IPS-NIHi11 (cell line): ENCODE measurements at regions not wholly inside any gene's neighbourhood (a gene's known extent, or its start where the extent isn't known, plus 50 kb on each side); places are given as distances from the start of the nearest gene placed in this dataset.
"Not testable (repeated sequence)": the region's sequence is repeated elsewhere in the genome, so short reads cannot be mapped to it uniquely, and the experiment has no call there.

Source experiments
- DNase-seq: peaks from one replicate; pipeline ENCODE4 v3.0.0; 2012; ENCODE audit warnings: mixed read lengths, low spot score

DNA sequence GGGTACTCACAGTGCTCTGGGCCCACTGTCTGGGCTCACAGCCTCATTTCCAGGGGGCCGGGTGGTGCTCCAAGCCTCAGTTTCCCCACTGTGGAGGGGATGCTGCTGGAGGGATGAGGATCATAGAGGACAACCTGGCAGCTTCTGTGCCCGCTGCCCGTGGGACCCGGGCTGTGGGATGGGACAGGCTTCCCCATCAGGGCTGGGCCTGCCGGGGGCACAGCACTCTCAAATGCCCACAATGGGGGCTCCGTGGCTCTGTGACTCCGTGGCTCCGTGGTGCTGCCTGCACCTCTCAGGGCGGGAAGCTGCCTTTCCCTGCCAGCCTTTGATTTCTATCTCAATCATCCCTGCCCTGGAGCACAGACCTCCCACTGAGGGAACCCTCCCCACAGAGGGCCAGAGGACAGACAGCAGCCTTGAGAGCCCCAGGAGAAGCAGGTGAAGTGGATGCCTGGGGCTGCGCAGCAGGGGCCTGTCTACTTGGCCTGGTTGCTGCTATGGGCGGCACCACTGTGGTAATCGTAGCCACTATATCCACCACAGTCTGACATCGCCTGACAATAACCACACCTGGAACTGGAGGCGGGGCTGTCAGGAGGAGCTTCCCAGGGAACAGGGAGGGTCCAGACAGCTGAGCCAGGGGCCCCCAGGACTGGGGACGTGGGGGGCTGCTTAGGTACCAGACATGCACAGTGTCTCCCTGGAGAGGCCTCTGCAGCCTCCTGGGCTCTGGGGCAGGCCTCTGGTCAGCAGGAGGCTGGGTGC is 375.9 kb downstream of the TMEM121 start:
- DNase-seq = no peak

DNA sequence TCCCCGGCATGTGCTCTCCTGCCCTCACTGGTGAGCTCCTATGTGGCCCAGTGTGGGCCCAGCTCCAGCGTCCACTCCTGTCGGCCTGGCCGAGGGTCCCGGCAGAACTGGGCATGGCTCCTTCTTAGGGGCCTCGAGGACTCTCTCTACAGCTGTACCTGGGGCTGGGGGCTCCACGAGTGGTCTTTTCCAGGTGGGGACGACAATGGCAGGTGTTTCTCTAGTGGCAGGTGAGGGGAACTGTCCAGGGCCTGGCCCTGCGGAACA is 376.4 kb downstream of the TMEM121 start:
- not testable (repeated sequence) for DNase-seq

DNA sequence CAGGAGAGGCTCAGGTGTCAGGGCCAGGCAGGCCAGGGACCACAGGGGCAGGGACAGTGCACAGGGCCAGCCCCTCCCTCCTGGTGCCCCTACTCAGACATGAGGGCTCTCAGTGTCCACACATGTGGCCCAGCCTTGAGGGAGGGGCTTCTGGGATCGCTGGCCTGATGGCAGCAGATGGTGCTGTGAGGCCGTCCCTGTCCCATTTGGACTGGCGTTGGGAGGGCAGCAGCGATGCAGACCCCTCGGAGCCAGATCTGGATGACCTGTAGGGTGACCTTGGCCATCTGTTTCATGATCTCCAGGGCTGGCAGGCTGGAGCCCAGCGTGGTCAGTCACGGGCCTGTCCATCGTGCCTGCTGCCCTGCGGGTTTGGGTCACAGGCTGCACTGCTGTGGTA is 377.6 kb downstream of the TMEM121 start:
- DNase-seq = no peak

DNA sequence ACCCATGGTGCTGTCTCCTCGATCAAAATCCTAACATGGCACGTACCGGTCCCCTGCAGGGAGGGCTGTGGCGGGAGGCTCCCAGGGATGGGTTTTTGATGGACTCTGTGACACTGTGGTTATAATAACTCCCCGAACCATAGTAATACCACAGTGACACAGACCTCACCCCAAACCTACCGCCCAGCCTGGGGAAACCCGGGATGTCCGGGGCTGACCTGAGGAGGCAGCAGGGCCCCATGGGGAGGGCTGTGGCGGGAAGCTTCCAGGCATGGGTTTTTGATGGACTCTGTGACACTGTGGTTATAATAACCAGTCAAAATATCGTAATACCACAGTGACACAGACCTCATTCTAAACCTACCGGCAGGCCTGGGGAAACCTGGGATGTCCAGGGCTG is 378.0 kb downstream of the TMEM121 start:
- no peak for DNase-seq

DNA sequence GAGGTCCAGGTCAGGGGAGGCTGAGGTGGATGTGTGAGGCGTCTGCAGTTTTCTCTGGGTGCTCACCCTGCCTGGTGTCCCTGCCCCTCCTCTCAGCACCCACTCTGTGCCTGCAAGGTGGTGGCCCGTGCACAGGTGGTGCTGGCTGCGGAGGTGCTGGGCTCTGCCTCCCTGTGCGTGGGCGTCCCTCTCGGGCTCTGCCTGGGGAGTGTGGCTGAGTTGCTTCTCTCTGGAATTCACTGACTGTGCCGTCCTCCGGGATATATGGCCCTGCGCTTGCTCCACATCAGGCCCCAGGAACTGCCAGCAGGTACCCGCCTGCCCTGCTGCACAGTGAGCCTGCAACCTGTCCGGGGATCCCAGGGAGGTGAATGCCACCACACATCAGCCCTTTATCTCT is 379.1 kb downstream of the TMEM121 start:
- no peak for DNase-seq

DNA sequence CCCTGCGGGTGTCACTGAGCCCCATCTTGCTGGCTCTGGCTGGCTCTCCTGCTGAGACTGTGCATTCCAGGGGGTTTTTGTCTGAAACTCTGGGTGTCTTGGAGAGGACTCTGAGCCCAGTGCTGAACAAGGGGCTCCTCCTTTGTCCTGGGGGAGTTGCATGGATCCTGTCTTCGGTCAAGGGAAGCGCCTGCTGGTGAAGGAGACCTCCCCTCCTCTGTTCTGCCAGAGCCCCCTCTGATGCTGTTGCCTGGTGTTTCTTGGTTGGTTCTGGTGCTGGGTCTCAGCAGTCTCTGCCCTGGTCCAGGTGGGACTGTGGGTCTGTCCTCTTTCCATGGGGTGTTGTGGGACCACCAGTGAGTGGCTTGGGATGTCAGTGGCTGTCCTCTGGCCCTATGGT is 380.9 kb downstream of the TMEM121 start:
- no peak for DNase-seq

DNA sequence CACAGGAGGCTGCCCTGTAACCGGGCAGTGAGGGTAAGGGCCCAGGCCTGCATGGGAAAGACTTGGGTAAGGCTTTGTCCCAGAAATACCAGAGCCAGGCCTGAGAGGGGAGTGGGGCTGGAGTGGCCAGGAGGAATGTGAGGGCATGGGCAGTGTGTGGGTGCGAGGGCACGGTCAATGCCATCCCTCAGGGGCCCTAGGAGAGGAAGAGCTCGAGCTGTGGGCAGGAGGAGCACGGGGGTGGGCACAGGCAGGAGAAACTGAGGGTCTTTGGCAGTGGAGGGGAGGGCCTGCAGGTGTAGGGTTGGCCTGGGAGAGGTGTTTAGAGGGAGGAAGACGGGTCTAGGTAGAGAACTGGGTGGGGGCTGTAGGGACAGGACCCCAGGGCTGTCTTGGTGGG is 381.6 kb downstream of the TMEM121 start:
- DNase-seq = no peak

DNA sequence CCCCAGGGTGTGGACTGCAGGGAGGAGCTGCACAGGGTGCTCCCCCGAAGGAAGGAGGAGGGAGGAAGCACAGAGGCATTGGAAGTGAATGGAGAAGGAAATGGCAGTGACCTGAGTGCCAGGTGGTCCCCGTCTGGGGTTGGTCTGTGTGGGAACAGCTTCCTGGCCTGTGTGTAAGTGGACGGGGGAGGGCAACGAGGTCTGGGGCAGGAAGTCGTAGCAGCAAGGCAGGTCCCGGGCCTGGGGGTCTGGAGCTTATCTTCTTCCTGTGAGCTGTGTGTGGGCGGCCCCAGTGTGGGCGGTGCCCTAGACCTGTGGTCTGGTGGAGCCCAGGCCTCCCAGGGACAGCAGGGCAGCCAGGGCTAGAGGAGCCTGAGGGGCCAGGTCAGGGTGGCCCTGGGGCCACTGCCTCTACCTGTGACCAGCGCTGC is 382.1 kb downstream of the TMEM121 start:
- DNase-seq = no peak

DNA sequence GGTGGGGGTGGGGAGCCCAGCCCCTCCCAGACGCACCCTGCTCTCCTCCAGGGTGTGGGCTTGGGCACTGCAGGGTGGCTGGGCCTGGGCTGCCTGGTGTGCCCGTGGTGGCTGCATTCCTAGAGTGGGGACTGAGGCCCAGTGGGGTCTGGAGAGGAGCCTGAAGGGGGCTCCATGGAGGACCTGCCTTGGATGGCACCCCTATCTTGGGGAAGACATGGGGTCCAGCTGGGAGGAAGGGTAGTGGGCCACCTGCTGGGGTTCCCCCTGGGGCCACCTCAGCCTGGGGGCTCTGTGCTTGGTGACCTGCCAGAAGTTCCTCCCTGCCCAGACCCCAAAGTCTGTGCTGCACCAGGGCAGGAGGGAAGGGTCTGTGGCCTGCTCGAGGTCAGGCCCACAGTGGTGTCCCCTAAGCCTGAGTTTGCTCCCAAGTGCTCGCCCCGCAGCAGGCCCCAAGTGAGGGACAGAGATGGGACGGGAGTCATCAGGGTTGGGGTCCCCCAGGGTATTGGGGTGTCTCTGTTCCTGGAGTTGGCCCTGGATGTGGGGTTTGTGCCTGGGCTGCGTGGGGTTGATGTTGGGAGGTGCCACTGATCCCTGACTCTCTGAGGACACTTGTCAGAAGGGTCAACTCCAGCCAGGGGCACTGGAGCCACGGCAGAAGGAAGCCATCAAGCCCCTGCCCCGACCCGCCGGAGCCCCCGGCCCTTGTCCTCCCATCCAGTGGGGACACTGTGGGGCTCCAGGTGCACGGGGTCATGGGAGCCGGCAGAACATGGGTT is 382.9 kb downstream of the TMEM121 start:
- DNase-seq = no peak

DNA sequence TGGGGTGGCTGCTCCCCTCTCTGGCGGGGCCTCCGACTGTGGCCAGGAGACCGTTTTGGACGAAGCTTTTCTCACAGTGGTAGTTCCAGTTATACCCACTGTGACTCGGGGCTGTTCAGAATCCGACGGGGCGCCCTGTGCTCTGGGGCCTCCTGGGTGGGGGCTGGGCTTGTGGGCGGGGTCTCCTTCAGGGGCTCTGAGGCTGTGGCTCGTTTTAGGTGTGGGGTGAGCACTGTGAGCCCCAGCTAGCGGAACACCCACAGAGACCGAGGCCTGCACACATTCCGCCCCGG is 383.4 kb downstream of the TMEM121 start:
- DNase-seq = not testable (repeated sequence)

DNA sequence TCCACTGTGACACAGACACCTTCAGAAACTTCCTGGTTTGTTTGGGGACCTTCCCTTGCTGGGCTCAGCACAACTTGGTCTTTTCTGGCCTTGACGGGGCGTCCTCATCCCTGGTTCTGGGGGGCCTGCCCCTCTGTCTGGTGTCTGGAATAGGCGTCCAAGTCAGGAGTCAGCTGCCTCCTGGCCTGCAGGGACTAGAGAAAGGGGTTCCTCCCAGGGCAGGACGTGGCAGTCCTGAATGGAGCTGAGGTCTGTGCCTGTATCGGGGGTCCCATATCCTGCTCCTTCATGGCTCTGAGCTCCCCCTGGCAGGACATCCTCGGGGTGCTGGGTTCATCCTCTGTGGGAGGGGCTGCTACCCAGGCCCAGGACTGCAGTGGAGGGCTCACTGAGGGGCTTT is 384.0 kb downstream of the TMEM121 start:
- no peak for DNase-seq

DNA sequence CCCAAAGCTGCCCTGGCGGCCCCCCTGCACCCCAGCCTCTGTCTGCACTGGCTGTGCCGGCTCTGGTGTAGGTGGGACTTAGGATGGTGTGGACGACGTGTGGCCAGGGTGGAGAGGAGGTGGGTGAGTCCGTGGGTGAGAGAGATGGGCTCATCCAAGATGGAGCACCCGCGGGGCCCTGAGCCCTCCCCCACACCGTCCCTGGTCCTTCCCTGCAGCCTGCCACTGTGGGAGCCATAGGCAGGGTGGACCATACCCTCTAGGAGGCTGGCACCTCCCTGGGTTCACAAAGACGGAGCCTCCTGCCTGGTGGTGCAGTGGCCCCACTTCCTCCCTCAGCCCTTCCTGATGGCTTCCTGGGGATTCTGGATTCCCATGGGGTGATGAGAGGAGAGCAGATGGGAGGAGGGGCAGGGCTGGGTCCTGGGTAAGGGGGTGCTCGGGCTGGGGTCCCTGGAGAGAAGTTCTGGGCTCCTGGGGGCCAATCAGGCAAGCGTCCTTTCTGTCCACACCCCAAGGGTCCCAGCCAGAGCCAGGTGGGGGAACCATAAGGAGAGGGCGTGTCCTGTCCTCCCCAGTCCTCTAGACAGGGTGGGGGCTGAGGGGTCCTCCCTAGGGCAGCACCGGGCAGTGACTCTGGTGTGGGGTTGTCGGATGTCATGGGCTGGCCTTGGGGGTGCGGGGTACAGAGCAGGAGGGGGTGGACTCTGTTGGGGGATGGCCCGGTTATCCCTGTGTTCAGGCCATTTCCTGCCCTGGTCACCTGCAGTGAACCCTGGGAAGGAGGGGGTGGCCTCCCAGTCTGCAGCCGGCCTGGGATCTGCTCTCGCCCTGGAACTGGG is 384.8 kb downstream of the TMEM121 start:
- DNase-seq = no peak

DNA sequence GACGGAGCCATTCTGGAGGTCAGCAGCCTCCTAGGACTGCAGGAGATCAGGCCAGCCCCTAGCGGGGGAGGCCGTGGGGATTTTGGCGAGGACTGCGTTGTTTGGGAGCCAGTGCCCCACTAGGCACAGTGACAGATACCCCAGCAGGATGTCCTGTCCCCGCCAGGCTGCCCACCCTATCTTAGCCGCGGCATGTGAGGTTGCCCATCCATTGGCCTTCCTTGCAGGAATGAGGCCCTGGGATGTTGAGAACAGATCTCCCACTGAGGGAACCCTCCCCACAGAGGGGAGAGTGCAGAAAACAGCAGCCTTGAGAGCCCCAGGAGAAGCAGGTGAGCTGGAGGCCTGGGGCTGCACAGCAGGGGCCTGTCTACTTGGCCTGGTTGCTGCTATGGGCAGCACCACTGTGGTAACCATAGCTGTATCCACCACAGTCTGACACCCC is 385.5 kb downstream of the TMEM121 start:
- DNase-seq = not testable (repeated sequence)

DNA sequence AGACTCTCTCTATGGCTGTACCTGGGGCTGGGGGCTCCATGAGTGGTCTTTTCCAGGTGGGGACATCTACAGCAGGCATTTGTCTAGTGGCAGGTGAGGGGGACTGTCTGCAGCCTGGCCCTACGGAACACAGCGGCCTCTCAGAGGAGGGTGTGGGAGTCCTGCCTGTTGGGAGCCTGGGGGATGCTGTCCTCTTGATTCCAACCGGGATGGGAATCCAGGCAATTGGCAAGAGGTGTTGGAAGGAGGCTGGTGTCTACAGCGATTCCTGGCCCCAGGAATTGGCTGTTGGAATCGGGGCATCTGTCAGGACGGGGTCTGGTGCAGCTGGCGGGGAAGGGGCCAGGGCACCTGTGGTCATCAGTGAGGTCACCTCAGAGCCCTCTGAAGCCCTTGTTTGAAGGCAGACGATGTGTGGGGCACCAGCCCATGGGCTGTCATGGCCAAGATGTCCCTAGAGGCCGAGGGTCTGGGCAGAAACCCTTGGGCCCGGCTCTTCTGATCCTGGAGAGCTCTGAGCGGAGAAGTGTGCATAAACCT is 386.3 kb downstream of the TMEM121 start:
- no peak for DNase-seq

DNA sequence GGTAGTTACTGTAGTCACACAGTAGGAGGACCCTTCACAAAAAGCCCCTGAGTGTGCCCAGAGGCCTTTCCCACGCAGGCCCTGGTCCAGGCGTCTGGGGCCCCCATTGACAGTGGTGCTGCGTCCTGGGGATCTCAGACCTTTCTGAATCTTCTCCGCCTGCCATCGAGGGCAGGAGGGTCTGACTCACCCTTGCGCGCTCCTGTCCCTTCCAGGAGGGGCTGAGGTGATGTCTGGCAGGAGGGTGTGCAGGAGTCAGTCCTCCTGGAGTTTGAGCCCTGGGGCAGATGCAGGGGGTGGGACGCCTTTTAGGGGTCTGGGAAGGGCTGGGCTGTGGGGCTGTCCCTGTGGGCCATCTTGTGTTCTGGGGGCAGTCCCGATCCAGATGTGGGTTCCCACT is 386.8 kb downstream of the TMEM121 start:
- no peak for DNase-seq

DNA sequence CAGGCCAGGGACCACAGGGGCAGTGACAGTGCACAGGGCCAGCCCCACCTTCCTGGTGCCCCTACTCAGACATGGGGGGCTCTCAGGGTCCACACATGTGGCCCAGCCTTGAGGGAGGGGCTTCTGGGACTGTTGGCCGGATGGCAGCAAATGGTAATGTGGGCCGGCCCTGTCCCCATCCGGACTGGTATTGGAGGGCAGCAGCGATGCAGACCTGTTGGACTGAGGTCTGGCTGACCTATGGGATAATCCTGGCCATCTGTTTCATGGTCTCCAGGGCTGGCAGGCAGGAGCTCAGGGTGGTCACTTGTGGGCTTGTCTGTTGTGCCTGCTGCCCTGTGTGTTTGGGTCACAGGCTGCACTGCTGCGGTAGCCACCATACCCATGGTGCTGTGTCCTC is 387.5 kb downstream of the TMEM121 start:
- no peak for DNase-seq

DNA sequence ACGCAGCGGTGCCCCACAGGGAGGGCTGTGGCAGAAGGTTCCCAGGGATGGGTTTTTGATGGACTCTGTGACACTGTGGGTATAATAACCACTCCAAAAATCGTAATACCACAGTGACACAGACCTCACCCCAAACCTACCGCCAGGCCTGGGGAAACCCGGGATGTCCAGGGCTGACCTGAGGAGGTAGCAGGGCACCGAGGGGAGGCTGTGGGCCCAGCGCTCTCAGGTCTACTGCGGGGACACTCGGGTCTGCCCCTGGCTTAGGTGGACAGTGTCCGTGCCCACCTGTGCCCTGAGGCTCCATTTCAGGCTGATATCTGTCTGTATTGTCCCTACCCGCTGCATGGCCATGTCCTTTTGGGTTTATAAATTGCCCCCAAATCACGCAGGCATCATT is 387.9 kb downstream of the TMEM121 start:
- DNase-seq = not testable (repeated sequence)

DNA sequence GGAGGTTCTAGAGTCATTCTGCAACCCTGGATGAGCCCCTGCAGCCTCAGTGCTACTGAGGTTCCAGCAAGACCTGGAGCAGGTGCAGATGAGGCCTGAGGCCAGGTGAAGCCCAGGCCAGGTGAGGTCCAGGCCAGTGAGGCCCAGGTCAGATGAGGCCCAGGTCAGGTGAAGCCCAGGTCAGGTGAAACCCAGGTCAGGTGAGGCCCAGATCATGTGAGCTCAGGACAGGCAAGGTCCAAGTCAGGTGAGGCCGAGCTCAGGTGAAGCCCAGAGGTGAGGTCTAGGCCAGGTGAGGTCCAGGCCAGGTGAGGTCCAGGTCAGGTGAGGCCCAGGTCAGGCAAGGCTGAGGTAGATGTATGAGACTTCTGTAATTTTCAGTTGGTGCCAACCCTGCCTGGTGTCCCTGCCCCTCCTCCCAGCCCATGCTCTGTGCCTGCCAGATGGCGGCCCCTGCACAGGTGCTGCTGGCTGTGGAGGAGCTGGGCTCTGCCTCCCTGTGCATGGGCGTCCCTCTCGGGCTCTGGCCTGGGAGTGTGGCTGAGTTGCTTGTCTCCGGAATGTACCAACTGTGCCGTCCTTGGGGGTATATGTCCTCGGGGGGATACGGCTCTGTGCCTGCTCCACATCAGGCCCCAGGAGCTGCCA is 388.5 kb downstream of the TMEM121 start:
- DNase-seq = no peak

DNA sequence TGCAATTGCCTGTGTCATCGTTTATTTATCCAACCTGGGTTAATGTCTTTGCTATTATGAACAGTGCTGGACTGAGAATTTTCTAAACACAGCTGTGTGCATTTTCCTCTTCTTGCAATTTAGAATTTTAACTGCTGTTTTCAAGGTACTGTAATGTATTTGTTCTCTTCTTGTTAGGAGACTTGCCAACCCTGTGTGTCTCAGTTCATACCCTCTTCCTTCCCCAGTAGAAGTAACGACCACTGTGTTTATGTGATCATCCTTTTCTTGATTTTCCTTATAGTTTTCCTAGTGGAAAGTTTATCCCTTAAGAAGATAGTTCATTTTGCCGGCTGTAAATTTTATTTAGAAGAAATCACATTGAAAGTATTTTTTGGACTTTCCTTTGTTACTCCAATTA is 389.2 kb downstream of the TMEM121 start:
- not testable (repeated sequence) for DNase-seq

DNA sequence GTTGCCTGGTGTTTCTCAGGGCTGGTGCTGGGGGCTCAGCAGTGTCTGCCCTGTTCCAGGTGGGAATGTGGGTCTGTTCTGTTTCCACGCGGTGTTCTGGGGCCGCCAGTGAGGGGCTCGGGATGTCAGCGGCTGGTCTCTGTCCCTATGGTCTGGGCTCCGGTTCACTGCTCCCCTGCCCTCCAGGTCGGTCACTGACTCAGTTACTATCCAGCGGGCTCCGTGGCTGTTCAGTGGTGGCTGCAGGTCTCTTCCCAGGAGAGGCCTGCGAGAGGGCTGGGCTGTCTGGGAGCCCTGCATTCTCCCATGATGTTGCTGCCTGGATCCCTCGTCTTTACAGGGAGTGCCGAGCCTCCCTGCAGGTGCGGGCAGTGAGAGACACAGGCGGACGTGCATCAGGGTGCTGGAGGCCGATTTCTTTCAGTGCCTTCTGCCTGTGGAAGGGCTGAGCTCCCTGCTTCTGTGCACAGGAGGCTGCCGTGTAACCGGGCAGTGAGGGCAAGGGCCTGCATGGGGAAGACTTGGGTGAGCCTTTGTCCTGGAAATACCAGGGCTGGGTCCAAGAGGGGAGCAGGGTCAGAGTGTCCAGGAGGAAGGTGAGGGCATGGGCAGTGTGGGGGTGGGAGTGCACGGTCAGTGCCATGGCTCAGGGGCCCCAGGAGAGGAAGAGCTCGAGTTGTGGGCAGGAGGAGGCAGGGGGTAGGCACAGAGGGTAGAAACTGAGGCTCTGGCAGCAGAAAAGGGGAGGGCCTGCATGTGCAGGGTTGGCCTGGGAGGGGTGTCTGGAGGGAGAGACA is 391.0 kb downstream of the TMEM121 start:
- not testable (repeated sequence) for DNase-seq

DNA sequence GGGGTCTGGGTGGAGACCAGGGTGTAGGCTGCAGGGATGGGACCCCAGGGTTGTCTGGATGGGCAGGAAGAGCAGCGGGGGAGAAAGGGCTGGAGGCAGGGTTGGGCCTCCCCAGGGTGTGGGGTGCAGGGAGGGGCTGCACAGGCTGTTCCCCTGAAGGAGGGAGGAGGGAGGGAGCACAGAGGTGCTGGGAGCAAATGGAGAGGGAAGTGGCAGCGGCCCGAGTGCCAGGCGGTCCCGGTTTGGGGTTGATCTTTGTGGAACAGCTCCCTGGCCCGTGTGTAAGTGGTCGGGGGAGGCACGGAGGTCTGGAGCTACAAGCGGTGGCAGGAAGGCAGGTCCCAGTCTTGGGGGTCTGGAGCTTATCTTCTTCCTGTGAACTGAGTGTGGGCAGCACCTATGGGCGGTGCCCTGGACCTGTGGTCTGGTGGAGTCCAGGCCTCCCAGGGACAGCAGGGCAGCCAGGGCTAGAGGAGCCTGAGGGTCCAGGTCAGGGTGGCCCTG is 391.6 kb downstream of the TMEM121 start:
- DNase-seq = no peak
